Keratinocyte (primary cell): ENCODE measurements at regions not wholly inside any gene's neighbourhood (a gene's known extent, or its start where the extent isn't known, plus 50 kb on each side); places are given as distances from the start of the nearest gene placed in this dataset.

Experiments used
- DNase-seq: peaks from one replicate; pipeline ENCODE4 v3.0.0-alpha.2; 2011; ENCODE audit warnings: low read depth, missing footprints, low spot score
- FAIRE-seq: peaks from 2 replicates; lab custom pipeline; 2011; peaks lifted over from hg19 to GRCh38; lab: Jason Lieb, UNC
- H2AFZ ChIP-seq: 2 replicates; pipeline ENCODE4 v1.6.0; 2012; ENCODE audit warnings: low read length, control low read depth, inconsistent platforms; ENCODE audit not compliant: control insufficient read depth
- H3K27ac ChIP-seq: 2 replicates; pipeline ENCODE4 v1.5.1; 2011; ENCODE audit warnings: low read length; ENCODE audit not compliant: control insufficient read depth, insufficient read depth
- H3K27me3 ChIP-seq: 3 replicates; pipeline ENCODE4 v1.6.0; 2011; ENCODE audit warnings: low read length; ENCODE audit not compliant: control insufficient read depth, insufficient read depth; ENCODE audit errors: extremely low read depth
- H3K36me3 ChIP-seq, 2 experiments: 2 replicates in 1 of 2; 3 replicates in 1 of 2; pipeline ENCODE4 v1.5.1; 2011; ENCODE audit warnings: low read length in 2 of 2, mild to moderate bottlenecking in 1 of 2; ENCODE audit not compliant: control insufficient read depth in 2 of 2, insufficient read depth in 2 of 2; ENCODE audit errors: extremely low read depth in 1 of 2
- H3K4me1 ChIP-seq: 3 replicates; pipeline ENCODE4 v1.5.1; 2011; ENCODE audit warnings: low read length; ENCODE audit not compliant: control insufficient read depth, insufficient read depth; ENCODE audit errors: extremely low read depth
- H3K4me2 ChIP-seq: 3 replicates; pipeline ENCODE4 v1.6.0; 2011; ENCODE audit warnings: low read depth, low read length; ENCODE audit not compliant: control insufficient read depth, insufficient read depth; ENCODE audit errors: extremely low read depth
- H3K4me3 ChIP-seq, 3 experiments: fragments of 200-600 bp in 1 of 3; sonication (generic) in 1 of 3; 2 replicates in 2 of 3; 3 replicates in 1 of 3; pipeline ENCODE4 v1.5.1; 2011 to 2016; ENCODE audit warnings: low read length in 3 of 3, mild to moderate bottlenecking in 3 of 3, control low read depth in 2 of 3, inconsistent platforms in 1 of 3, low read depth in 1 of 3, mixed read lengths in 1 of 3, mixed run types in 1 of 3, moderate library complexity in 1 of 3; ENCODE audit not compliant: control insufficient read depth in 2 of 3, insufficient read depth in 2 of 3; ENCODE audit errors: extremely low read depth in 1 of 3
- H3K79me2 ChIP-seq: 2 replicates; pipeline ENCODE4 v1.6.0; 2012; ENCODE audit warnings: low read length; ENCODE audit not compliant: control insufficient read depth, insufficient read depth
- H3K9ac ChIP-seq: 3 replicates; pipeline ENCODE4 v1.6.0; 2011; ENCODE audit warnings: low read length; ENCODE audit not compliant: control insufficient read depth, insufficient read depth; ENCODE audit errors: extremely low read depth
- H3K9me1 ChIP-seq: 3 replicates; pipeline ENCODE4 v1.6.0; 2011; ENCODE audit warnings: low read length; ENCODE audit not compliant: control insufficient read depth, insufficient read depth; ENCODE audit errors: extremely low read depth
- H3K9me3 ChIP-seq: 2 replicates; pipeline ENCODE4 v1.5.1; 2012; ENCODE audit warnings: low read depth, low read length; ENCODE audit not compliant: control insufficient read depth
- H4K20me1 ChIP-seq: 3 replicates; pipeline ENCODE4 v1.6.0; 2011; ENCODE audit warnings: low read length; ENCODE audit not compliant: control insufficient read depth, insufficient read depth; ENCODE audit errors: extremely low read depth
- EZH2 ChIP-seq: IDR thresholded peaks from one replicate; pipeline ENCODE4 v1.6.1; 2012; ENCODE audit warnings: inconsistent platforms, mild to moderate bottlenecking, low read length, moderate library complexity
- dilution Hi-C: fragments of 300-500 bp; cut with MboI; formaldehyde crosslinking; loops from one replicate; pipeline ENCODE4 v1.7.0; 2020; ENCODE audit warnings: low sequenced_read_pairs; ENCODE audit not compliant: extremely low pct_ligation_motif_present
- TF ChIP-seq, protein P1 (sequence below), 3 experiments: IDR thresholded peaks in 1 of 3; conservative IDR thresholded peaks in 1 of 3; optimal IDR thresholded peaks in 1 of 3; 2 replicates in 2 of 3; 3 replicates in 1 of 3; pipeline versions ENCODE3 to v1.5.1; 2011; ENCODE audit warnings: low read length in 3 of 3, mild to moderate bottlenecking in 3 of 3, moderate library complexity in 2 of 3, control low read depth in 1 of 3, inconsistent platforms in 1 of 3; ENCODE audit not compliant: insufficient read depth in 2 of 3; ENCODE audit errors: extremely low read depth in 1 of 3

DNA sequence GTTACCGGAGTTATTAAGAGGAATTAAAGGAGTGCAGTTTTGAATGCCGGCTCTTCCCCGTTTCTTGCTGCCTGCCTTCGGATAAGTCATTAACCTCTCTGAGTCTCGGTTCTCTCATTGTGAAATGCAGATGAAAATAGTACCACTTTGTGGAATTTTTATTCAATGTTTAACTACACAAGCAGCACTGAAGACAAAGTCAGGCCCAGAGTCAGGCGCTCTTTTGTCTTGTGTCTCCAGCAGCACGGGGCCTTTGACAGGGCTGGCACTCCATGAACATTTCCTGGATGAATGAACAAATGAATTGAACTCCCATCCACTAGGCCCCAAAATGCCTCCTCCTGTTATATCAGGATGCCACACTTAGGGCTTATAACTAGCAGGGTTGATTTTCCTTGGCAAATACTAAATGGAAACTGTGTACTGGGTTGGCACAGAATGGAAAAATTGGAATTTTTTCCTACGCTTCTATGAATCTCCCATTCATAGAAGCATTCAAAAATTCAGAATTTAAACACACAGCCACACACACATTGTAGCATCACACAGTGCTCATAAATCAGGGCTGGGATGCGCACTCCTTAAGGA lies 332.8 kb downstream of the MLLT3 start:
- DNase-seq: no peak
- TF ChIP-seq EZH2: no peak
- Histone ChIP-seq H3K4me2 (no peak overlapping the region), H3K4me1 (no peaks in the 10 kb centered on the region), H3K27me3 (no peaks in the 10 kb centered on the region), H3K4me3 (no peak overlapping the region), H3K79me2 (no peaks in the 10 kb centered on the region), H3K9ac (no peak overlapping the region), H3K9me3 (no peaks in the 10 kb centered on the region), H2AFZ (no peak overlapping the region), H3K36me3 (no peaks in the 10 kb centered on the region), H3K9me1 (no peaks in the 10 kb centered on the region), H4K20me1 (no peaks in the 10 kb centered on the region), H3K27ac (no peak overlapping the region)
- no peak for FAIRE-seq
- dilution Hi-C loops: no loop called here

DNA sequence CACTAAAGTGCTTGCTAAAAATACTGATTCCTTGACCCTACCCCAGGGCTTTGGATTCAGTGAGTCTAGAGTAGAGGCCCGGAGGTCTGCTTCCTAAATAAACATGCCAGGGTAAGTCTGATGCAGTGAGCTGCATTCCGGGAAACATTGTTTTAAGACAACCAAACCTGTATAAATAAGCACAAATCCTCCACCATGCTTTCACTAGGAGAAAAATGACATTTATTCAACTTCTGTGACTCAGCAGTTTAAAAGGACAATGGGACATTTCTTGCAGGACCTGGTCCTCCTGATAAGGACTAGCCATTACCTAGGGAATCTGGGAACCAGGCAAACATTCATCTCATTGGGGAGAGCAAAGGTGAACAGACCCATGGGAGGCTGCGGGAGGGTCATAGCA lies 335.3 kb downstream of the MLLT3 start:
- Histone ChIP-seq H4K20me1 (no peaks in the 10 kb centered on the region), H3K4me2 (no peak overlapping the region), H3K4me1 (no peaks in the 10 kb centered on the region), H3K9me1 (no peaks in the 10 kb centered on the region), H3K4me3 (no peak overlapping the region), H3K27ac (no peak overlapping the region), H3K79me2 (no peaks in the 10 kb centered on the region), H3K9me3 (no peaks in the 10 kb centered on the region), H3K36me3 (no peaks in the 10 kb centered on the region), H3K27me3 (no peaks in the 10 kb centered on the region), H3K9ac (no peak overlapping the region), H2AFZ (no peak overlapping the region)
- no peak for DNase-seq
- FAIRE-seq: no peak
- dilution Hi-C loops: no loop called here
- TF ChIP-seq, protein P1, sequence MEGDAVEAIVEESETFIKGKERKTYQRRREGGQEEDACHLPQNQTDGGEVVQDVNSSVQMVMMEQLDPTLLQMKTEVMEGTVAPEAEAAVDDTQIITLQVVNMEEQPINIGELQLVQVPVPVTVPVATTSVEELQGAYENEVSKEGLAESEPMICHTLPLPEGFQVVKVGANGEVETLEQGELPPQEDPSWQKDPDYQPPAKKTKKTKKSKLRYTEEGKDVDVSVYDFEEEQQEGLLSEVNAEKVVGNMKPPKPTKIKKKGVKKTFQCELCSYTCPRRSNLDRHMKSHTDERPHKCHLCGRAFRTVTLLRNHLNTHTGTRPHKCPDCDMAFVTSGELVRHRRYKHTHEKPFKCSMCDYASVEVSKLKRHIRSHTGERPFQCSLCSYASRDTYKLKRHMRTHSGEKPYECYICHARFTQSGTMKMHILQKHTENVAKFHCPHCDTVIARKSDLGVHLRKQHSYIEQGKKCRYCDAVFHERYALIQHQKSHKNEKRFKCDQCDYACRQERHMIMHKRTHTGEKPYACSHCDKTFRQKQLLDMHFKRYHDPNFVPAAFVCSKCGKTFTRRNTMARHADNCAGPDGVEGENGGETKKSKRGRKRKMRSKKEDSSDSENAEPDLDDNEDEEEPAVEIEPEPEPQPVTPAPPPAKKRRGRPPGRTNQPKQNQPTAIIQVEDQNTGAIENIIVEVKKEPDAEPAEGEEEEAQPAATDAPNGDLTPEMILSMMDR (optimal IDR thresholded peaks at IDR 0.05 in 1 of 3, IDR thresholded peaks at IDR 0.05 in 1 of 3, conservative IDR thresholded peaks at IDR 0.05 in 1 of 3; ENCODE audit: extremely low read depth in 1 of 3, insufficient read depth in 2 of 3, low read length in 3 of 3): no peak
- no peak for TF ChIP-seq EZH2

DNA sequence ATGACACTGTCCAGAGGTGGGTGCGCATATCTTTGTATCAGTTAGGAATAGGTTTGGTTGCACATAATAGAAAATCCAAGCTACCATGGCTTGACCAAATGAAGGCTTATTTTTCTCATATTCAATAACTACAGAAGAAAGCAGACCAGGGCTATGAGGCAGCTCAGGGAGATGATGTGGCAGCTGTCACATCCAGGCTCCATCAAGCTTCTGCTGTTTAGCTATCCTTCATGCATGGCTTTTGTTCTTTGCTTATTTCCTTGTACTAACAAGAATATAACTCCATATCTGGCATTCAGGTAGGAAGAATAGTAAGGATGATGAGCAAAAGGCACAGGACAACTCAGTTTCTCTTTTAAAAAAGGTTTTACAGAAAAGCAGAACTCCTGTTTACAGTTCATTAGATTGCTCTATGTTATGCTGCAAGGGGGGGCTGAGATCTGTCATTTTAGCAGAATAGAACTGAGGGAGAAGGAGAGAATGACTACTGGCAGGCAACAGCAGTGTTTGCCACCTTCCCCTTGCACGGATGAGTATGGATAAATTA lies 336.1 kb downstream of the MLLT3 start:
- Histone ChIP-seq H3K9ac (no peak overlapping the region), H3K27ac (no peak overlapping the region), H3K79me2 (no peaks in the 10 kb centered on the region), H3K9me1 (no peaks in the 10 kb centered on the region), H3K36me3 (no peaks in the 10 kb centered on the region), H3K9me3 (no peaks in the 10 kb centered on the region), H4K20me1 (no peaks in the 10 kb centered on the region), H3K4me2 (no peak overlapping the region), H3K27me3 (no peaks in the 10 kb centered on the region), H3K4me3 (no peak overlapping the region), H2AFZ (no peak overlapping the region), H3K4me1 (no peaks in the 10 kb centered on the region)
- dilution Hi-C loops: no loop called here
- FAIRE-seq (no peak), DNase-seq (no peak)
- TF ChIP-seq, protein P1 (optimal IDR thresholded peaks at IDR 0.05 in 1 of 3, IDR thresholded peaks at IDR 0.05 in 1 of 3, conservative IDR thresholded peaks at IDR 0.05 in 1 of 3; ENCODE audit: extremely low read depth in 1 of 3, insufficient read depth in 2 of 3, low read length in 3 of 3): no peak
- no peak for TF ChIP-seq EZH2
